22Rv1 (cell line): ENCODE measurements at regions not wholly inside any gene's neighbourhood (a gene's known extent, or its start where the extent isn't known, plus 50 kb on each side); places are given as distances from the start of the nearest gene placed in this dataset.
"Not testable (repeated sequence)": the region's sequence is repeated elsewhere in the genome, so short reads cannot be mapped to it uniquely, and the experiment has no call there.

Experiments
- CTCF ChIP-seq: fragments of 450-650 bp; IDR thresholded peaks from 2 replicates; pipeline ENCODE4 v1.5.1; 2017; ENCODE audit warnings: mild to moderate bottlenecking
- ZFX ChIP-seq: fragments of 450-650 bp; IDR thresholded peaks from 2 replicates; pipeline ENCODE4 v1.6.1; 2017; ENCODE audit warnings: antibody characterized with exemption, borderline replicate concordance

DNA sequence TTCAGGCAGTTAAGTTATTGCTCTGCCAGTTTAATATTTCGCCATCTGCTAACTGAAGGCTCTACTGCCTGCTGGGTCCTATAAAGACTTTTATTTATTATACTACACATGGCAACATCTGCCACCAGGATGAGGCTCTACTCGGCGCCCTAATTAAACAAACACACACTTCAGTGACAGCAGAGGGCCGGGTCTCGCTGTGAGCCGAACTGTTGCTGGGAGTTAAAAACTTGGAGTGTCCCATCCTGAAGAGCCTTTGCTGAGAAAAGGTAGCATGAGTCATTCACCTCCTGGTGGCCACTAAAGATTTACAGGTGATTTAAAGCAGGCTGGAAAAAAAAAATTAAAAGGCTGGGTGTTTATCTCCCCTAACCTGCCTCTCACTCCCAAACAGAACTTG is 183.7 kb downstream of the NPIPA8 start:
- TF ChIP-seq CTCF, ZFX: not testable (repeated sequence)
